H1 (cell line): ENCODE measurements at regions not wholly inside any gene's neighbourhood (a gene's known extent, or its start where the extent isn't known, plus 50 kb on each side); places are given as distances from the start of the nearest gene placed in this dataset.

Source experiments
- CTCF ChIA-PET: fragments of 300-600 bp; sonication (Branson Sonifier 250); formaldehyde crosslinking; loops from one replicate; lab custom pipeline; 2021; ENCODE audit not compliant: partially characterized antibody; lab: Charles Lee
- POLR2A ChIA-PET: fragments of 300-600 bp; sonication (Branson Sonifier 250); formaldehyde crosslinking; loops from one replicate; lab custom pipeline; 2021; ENCODE audit warnings: inconsistent platforms; ENCODE audit not compliant: partially characterized antibody; lab: Charles Lee
- DNase-seq, 2 experiments: peaks; one replicate each; pipeline versions ENCODE4 v3.0.0 to v3.0.0-alpha.2; 2010 to 2022; ENCODE audit warnings: low spot score in 2 of 2, low read depth in 1 of 2, mixed read lengths in 1 of 2
- FAIRE-seq: peaks from 2 replicates; lab custom pipeline; 2011; peaks lifted over from hg19 to GRCh38; lab: Jason Lieb, UNC
- H2AFZ ChIP-seq: 2 replicates; pipeline ENCODE4 v1.8.1; 2012; ENCODE audit warnings: low read length, inconsistent platforms
- H2AK5ac ChIP-seq: 2 replicates; pipeline ENCODE4 v1.6.1; 2013; ENCODE audit warnings: low read depth, low read length
- H2BK120ac ChIP-seq: replicated peaks from 2 replicates; pipeline ENCODE3; 2013; ENCODE audit warnings: low read depth, low read length, inconsistent platforms
- H2BK12ac ChIP-seq: 2 replicates; pipeline ENCODE4 v1.6.1; 2013; ENCODE audit warnings: low read depth, low read length
- H2BK15ac ChIP-seq: 2 replicates; pipeline ENCODE4 v1.6.1; 2013; ENCODE audit warnings: low read length
- H2BK20ac ChIP-seq: 2 replicates; pipeline ENCODE4 v1.6.1; 2013; ENCODE audit warnings: low read length
- H2BK5ac ChIP-seq: 2 replicates; pipeline ENCODE4 v1.6.1; 2013; ENCODE audit warnings: low read depth, low read length
- H3K14ac ChIP-seq: 2 replicates; pipeline ENCODE4 v1.6.1; 2013; ENCODE audit warnings: inconsistent platforms; ENCODE audit not compliant: insufficient read length
- H3K18ac ChIP-seq: 2 replicates; pipeline ENCODE4 v1.6.1; 2013; ENCODE audit warnings: low read length; ENCODE audit errors: extremely low read depth
- H3K23ac ChIP-seq: 2 replicates; pipeline ENCODE4 v1.6.1; 2013; ENCODE audit warnings: inconsistent platforms; ENCODE audit not compliant: insufficient read length
- H3K23me2 ChIP-seq: 2 replicates; pipeline ENCODE4 v1.6.1; 2013; ENCODE audit warnings: low read depth, low read length
- H3K27ac ChIP-seq: 2 replicates; pipeline ENCODE4 v1.6.1; 2011; ENCODE audit warnings: low read depth, low read length, inconsistent platforms
- H3K27me3 ChIP-seq, 4 experiments: replicated peaks in 1 of 4; 1 replicate in 1 of 4; 2 replicates in 3 of 4; pipeline versions ENCODE4 v1.6.1 to v1.8.1; 2011 to 2013; ENCODE audit warnings: low read length in 3 of 4, mild to moderate bottlenecking in 3 of 4, inconsistent platforms in 2 of 4, mixed read lengths in 2 of 4, moderate library complexity in 1 of 4; ENCODE audit not compliant: control insufficient read depth in 3 of 4, insufficient read depth in 3 of 4; ENCODE audit errors: extremely low read depth in 1 of 4
- H3K36me3 ChIP-seq, 4 experiments: 2 replicates each; pipeline versions ENCODE4 v1.6.1 to v1.8.1; 2011 to 2013; ENCODE audit warnings: mild to moderate bottlenecking in 4 of 4, low read length in 3 of 4, moderate library complexity in 2 of 4, control low read depth in 1 of 4, inconsistent platforms in 1 of 4; ENCODE audit not compliant: insufficient read depth in 4 of 4, control insufficient read depth in 2 of 4
- H3K4ac ChIP-seq: replicated peaks from 2 replicates; pipeline ENCODE3; 2013; ENCODE audit warnings: low read length, low read depth, mixed read lengths, inconsistent platforms; ENCODE audit not compliant: insufficient read length
- H3K4me1 ChIP-seq, 4 experiments: replicated peaks in 1 of 4; 1 replicate in 1 of 4; 2 replicates in 3 of 4; pipeline versions ENCODE4 v1.6.1 to v1.8.1; 2011 to 2013; ENCODE audit warnings: low read length in 3 of 4, inconsistent platforms in 2 of 4, mixed read lengths in 1 of 4; ENCODE audit not compliant: insufficient read depth in 4 of 4, control insufficient read depth in 3 of 4
- H3K4me2 ChIP-seq, 2 experiments: 2 replicates each; pipeline versions ENCODE4 v1.6.1 to v1.8.1; 2011 to 2013; ENCODE audit warnings: low read depth in 2 of 2, low read length in 2 of 2, control low read depth in 1 of 2, inconsistent platforms in 1 of 2, mild to moderate bottlenecking in 1 of 2; ENCODE audit not compliant: insufficient read depth in 1 of 2
- H3K4me3 ChIP-seq, 4 experiments: fragments of 200-600, 300-600 bp in 1 of 4; sonication (generic), shearing (Covaris generic), sonication (Bioruptor Twin) in 1 of 4; 2 replicates each; pipeline versions ENCODE4 v1.5.1 to v1.8.1; 2011 to 2016; ENCODE audit warnings: low read length in 4 of 4, low read depth in 3 of 4, control low read depth in 2 of 4, inconsistent platforms in 2 of 4, mild to moderate bottlenecking in 2 of 4, mixed read lengths in 1 of 4, moderate library complexity in 1 of 4; ENCODE audit not compliant: insufficient read depth in 2 of 4; ENCODE audit errors: extremely low read depth in 1 of 4
- H3K56ac ChIP-seq: replicated peaks from 2 replicates; pipeline ENCODE3; 2013; ENCODE audit warnings: low read depth, mild to moderate bottlenecking, mixed read lengths, low read length, inconsistent platforms; ENCODE audit not compliant: insufficient read length
- H3K79me1 ChIP-seq: 2 replicates; pipeline ENCODE4 v1.6.1; 2013; ENCODE audit warnings: low read depth, low read length, control low read depth
- H3K79me2 ChIP-seq, 2 experiments: 2 replicates each; pipeline versions ENCODE4 v1.6.1 to v1.8.1; 2012 to 2013; ENCODE audit warnings: low read length in 2 of 2, mild to moderate bottlenecking in 2 of 2, inconsistent platforms in 1 of 2; ENCODE audit not compliant: insufficient read depth in 2 of 2, control insufficient read depth in 1 of 2
- H3K9ac ChIP-seq, 4 experiments: replicated peaks in 1 of 4; 1 replicate in 1 of 4; 2 replicates in 3 of 4; pipeline versions ENCODE4 v1.6.1 to v1.8.1; 2011 to 2013; ENCODE audit warnings: low read depth in 3 of 4, low read length in 3 of 4, control low read depth in 2 of 4, mild to moderate bottlenecking in 2 of 4, moderate library complexity in 2 of 4, inconsistent platforms in 1 of 4; ENCODE audit errors: extremely low read depth in 1 of 4
- H3K9me3 ChIP-seq, 2 experiments: 2 replicates each; pipeline versions ENCODE4 v1.6.1 to v1.8.1; 2012 to 2013; ENCODE audit warnings: mild to moderate bottlenecking in 2 of 2, moderate library complexity in 2 of 2, control low read depth in 1 of 2, inconsistent platforms in 1 of 2, low read depth in 1 of 2, low read length in 1 of 2, mixed read lengths in 1 of 2; ENCODE audit not compliant: insufficient read depth in 2 of 2
- H4K20me1 ChIP-seq, 2 experiments: replicated peaks in 1 of 2; 2 replicates each; pipeline versions ENCODE3 to v1.8.1; 2011 to 2013; ENCODE audit warnings: inconsistent platforms in 2 of 2, low read length in 2 of 2, mild to moderate bottlenecking in 1 of 2; ENCODE audit not compliant: insufficient read depth in 2 of 2, control insufficient read depth in 1 of 2
- H4K5ac ChIP-seq: 2 replicates; pipeline ENCODE4 v1.6.1; 2013; ENCODE audit warnings: low read length, low read depth, mixed read lengths, inconsistent platforms; ENCODE audit not compliant: insufficient read length
- H4K8ac ChIP-seq: 2 replicates; pipeline ENCODE4 v1.8.0; 2013; ENCODE audit warnings: mild to moderate bottlenecking, moderate library complexity, low read length, inconsistent platforms; ENCODE audit not compliant: insufficient read depth; ENCODE audit errors: extremely low read depth
- H4K91ac ChIP-seq: replicated peaks from 2 replicates; pipeline ENCODE3; 2013; ENCODE audit warnings: low read length, mixed read lengths, inconsistent platforms; ENCODE audit not compliant: insufficient read length
- BACH1 ChIP-seq: IDR thresholded peaks from 2 replicates; pipeline ENCODE4 v1.6.1; 2012; ENCODE audit warnings: low read length, improper control_type of control experiment
- CEBPB ChIP-seq: IDR thresholded peaks from 2 replicates; pipeline ENCODE4 v1.6.1; 2012; ENCODE audit warnings: low read depth, low read length
- CTBP2 ChIP-seq: IDR thresholded peaks from 2 replicates; pipeline ENCODE4 v1.7.0; 2011; ENCODE audit warnings: borderline replicate concordance, mild to moderate bottlenecking, moderate library complexity, mixed read lengths, low read length; ENCODE audit not compliant: insufficient read depth, insufficient read length
- HDAC6 ChIP-seq: IDR thresholded peaks from one replicate; pipeline ENCODE4 v1.7.1; 2012; ENCODE audit warnings: low read depth, mild to moderate bottlenecking, inconsistent platforms, low read length, moderate library complexity
- KDM1A ChIP-seq: fragments of 200-600, 300-600 bp; sonication (generic); IDR thresholded peaks from 2 replicates; pipeline ENCODE4 v1.7.1; 2016; ENCODE audit warnings: mild to moderate bottlenecking, low read length, borderline replicate concordance
- NANOG ChIP-seq: IDR thresholded peaks from 2 replicates; pipeline ENCODE4 v1.6.1; 2011; ENCODE audit warnings: low read length, low read depth, mild to moderate bottlenecking, inconsistent platforms; ENCODE audit not compliant: insufficient read depth, poor library complexity, severe bottlenecking
- POLR2A ChIP-seq, 2 experiments: IDR thresholded peaks; 1 replicate in 1 of 2; 2 replicates in 1 of 2; pipeline ENCODE4 v1.6.1; 2011; ENCODE audit warnings: low read depth in 2 of 2, low read length in 2 of 2, mild to moderate bottlenecking in 2 of 2; ENCODE audit errors: control extremely low read depth in 1 of 2
- RFX5 ChIP-seq: IDR thresholded peaks from 2 replicates; pipeline ENCODE4 v1.6.1; 2011; ENCODE audit warnings: low read depth, low read length, improper control_type of control experiment, borderline replicate concordance
- RNF2 ChIP-seq: fragments of 200-900, 300-1000 bp; sonication (generic); IDR thresholded peaks from 2 replicates; pipeline ENCODE4 v1.7.1; 2016; ENCODE audit warnings: borderline replicate concordance, low read depth, mild to moderate bottlenecking, antibody characterized with exemption, low read length; ENCODE audit not compliant: poor library complexity, severe bottlenecking; ENCODE audit errors: missing control alignments
- TBP ChIP-seq: IDR thresholded peaks from 2 replicates; pipeline ENCODE4 v1.6.1; 2011; ENCODE audit warnings: low read depth, low read length, improper control_type of control experiment
- WGBS, 2 experiments: shearing (Covaris generic) in 1 of 2; methylation state at CpG; one replicate each; pipeline versions ENCODE4 v1.1.6 to v1.1.7; 2013 to 2015; ENCODE audit warnings: low lambda C conversion rate in 2 of 2, mixed read lengths in 2 of 2, inconsistent platforms in 1 of 2, low coverage in 1 of 2, missing lambda C conversion rate in 1 of 2; ENCODE audit not compliant: insufficient replicate concordance in 2 of 2, insufficient coverage in 1 of 2, insufficient read length in 1 of 2; ENCODE audit errors: extremely low coverage in 1 of 2, missing lambda C conversion rate in 1 of 2; 5-methylcytosine and 5-hydroxymethylcytosine counted together
- TF ChIP-seq, protein P1 (sequence below): IDR thresholded peaks from 2 replicates; pipeline ENCODE4 v1.6.1; 2012; ENCODE audit warnings: inconsistent platforms
- TF ChIP-seq, protein P2 (sequence below): IDR thresholded peaks from 2 replicates; pipeline ENCODE4 v1.6.1; 2011; ENCODE audit warnings: low read length, improper control_type of control experiment

DNA sequence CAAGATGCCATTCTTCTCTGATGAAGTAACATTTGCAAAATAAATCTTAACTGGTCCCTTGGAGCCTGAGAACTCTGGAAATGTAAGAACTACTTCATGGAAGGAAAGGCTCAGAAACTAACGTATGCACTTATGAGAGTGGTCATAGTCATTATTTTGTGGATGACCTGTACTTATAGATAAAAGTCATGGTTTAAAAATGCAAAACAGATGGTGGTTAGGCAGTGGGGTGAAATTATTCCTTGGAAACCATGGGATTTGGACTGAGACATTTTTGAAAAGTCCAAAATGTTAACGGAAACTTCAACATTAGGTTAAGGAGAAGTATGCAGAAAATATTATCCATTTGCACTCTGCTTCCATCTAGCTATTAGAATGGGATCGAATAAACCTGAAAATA, 223.0 kb downstream of the ICOS start:
- no peak for FAIRE-seq
- CTCF ChIA-PET = interaction anchor here (1.7 kb wide), 1 partner anchor 18 kb away, joined by 7 read pairs; no protein-coding TSS in a partner anchor
- Histone ChIP-seq H3K14ac (no peak overlapping the region), H3K23me2 (no peaks in the 10 kb centered on the region), H3K9me3 (0 out of 4 replicates have a peak, but pooled peaks cover 0 to 8% of the 10 kb centered on the region in 2 experiments), H2BK20ac (no peak overlapping the region), H3K4me3 (no peak overlapping the region), H2BK5ac (no peak overlapping the region), H3K27me3 (no peaks in the 10 kb centered on the region), H3K18ac (no peak overlapping the region), H3K23ac (no peak overlapping the region), H3K27ac (no peak overlapping the region), H3K9ac (no peak overlapping the region), H2AFZ (no peak overlapping the region), H3K4me1 (0 out of 7 replicates have a peak, but pooled peaks cover 0 to 2% (median 0%) of the 10 kb centered on the region in 4 experiments), H4K91ac (no peak overlapping the region), H3K4ac (no peak overlapping the region), H2BK120ac (no peak overlapping the region), H3K79me2 (no peaks in the 10 kb centered on the region), H3K56ac (no peak overlapping the region), H3K36me3 (no peaks in the 10 kb centered on the region; a peak in 1 of 8 replicates), H2BK12ac (no peak overlapping the region), H3K79me1 (no peaks in the 10 kb centered on the region), H4K20me1 (no peaks in the 10 kb centered on the region), H4K5ac (no peak overlapping the region), H3K4me2 (no peak overlapping the region), H2AK5ac (no peak overlapping the region), H4K8ac (no peak overlapping the region), H2BK15ac (no peak overlapping the region)
- no peak for DNase-seq
- 90% methylated on average over 3 of the region's 3 CpGs; no CpG with 5 or more reads in 1 of the 2 experiments for WGBS, 2 experiments
- POLR2A ChIA-PET = no interaction called here
- TF ChIP-seq, protein P1, sequence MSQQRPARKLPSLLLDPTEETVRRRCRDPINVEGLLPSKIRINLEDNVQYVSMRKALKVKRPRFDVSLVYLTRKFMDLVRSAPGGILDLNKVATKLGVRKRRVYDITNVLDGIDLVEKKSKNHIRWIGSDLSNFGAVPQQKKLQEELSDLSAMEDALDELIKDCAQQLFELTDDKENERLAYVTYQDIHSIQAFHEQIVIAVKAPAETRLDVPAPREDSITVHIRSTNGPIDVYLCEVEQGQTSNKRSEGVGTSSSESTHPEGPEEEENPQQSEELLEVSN = no peak
- no peak for TF ChIP-seq HDAC6
- no peak for TF ChIP-seq BACH1
- TF ChIP-seq TBP = no peak
- TF ChIP-seq CEBPB = no peak
- TF ChIP-seq NANOG = no peak
- TF ChIP-seq KDM1A = no peak
- TF ChIP-seq, protein P2, sequence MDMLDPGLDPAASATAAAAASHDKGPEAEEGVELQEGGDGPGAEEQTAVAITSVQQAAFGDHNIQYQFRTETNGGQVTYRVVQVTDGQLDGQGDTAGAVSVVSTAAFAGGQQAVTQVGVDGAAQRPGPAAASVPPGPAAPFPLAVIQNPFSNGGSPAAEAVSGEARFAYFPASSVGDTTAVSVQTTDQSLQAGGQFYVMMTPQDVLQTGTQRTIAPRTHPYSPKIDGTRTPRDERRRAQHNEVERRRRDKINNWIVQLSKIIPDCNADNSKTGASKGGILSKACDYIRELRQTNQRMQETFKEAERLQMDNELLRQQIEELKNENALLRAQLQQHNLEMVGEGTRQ = no peak
- TF ChIP-seq RNF2 = no peak
- no peak for TF ChIP-seq POLR2A (IDR thresholded peaks at IDR 0.05; ENCODE audit: control extremely low read depth in 1 of 2, low read depth in 2 of 2, low read length in 2 of 2)
- no peak for TF ChIP-seq CTBP2
- TF ChIP-seq RFX5 = no peak
